HepG2 (cell line): ENCODE measurements at regions not wholly inside any gene's neighbourhood (a gene's known extent, or its start where the extent isn't known, plus 50 kb on each side); places are given as distances from the start of the nearest gene placed in this dataset.
A peak's percentile ranks its signal among the peaks of the same experiment; 100 is the strongest.

Experiments used
- ATAC-seq: fragments of 200-7000 bp; cut with Tn5 transposase; 3 replicates; pipeline ENCODE4 v1.9.1; 2020; ENCODE audit warnings: mild to moderate bottlenecking, moderate library complexity
- BruUV-seq: library from RNA; stranded (reverse); fragments of 400-500 nt; replicated peaks from 2 replicates; lab custom pipeline; 2021; lab: Mats Ljungman, UMichigan
- CTCF ChIA-PET: fragments of 300-600 bp; formaldehyde crosslinking; extraction: SDS; loops from one replicate; lab custom pipeline; 2021; ENCODE audit warnings: low total read pairs, inconsistent platforms, low intra/inter-chr PET ratio; lab: Yijun Ruan, JAX
- POLR2A ChIA-PET: fragments of 350-600 bp; sonication (Branson Sonifier 250); formaldehyde crosslinking; loops from one replicate; lab custom pipeline; 2020; ENCODE audit warnings: antibody characterized with exemption, inconsistent platforms; lab: Yijun Ruan, JAX
- DNase-seq: peaks from one replicate; pipeline ENCODE4 v3.0.0-alpha.2; 2015; ENCODE audit warnings: low spot score
- FAIRE-seq: peaks from 3 replicates; lab custom pipeline; 2011; peaks lifted over from hg19 to GRCh38; lab: Jason Lieb, UNC
- H2AFZ ChIP-seq: one replicate; pipeline ENCODE4 v1.6.1; 2011; ENCODE audit warnings: low read length, inconsistent platforms
- H3K27ac ChIP-seq: fragments of 300-600 bp; 3 replicates; pipeline ENCODE4 v1.8.0; 2011; ENCODE audit warnings: mixed run types, mild to moderate bottlenecking, mixed read lengths, low read length, inconsistent platforms; ENCODE audit not compliant: insufficient read depth; ENCODE audit errors: extremely low read length
- H3K27me3 ChIP-seq, 2 experiments: fragments of 200-600 bp in 1 of 2; 2 replicates in 1 of 2; 3 replicates in 1 of 2; pipeline versions ENCODE4 v1.6.0 to v1.8.0; 2011; ENCODE audit warnings: low read length in 2 of 2, mild to moderate bottlenecking in 2 of 2, moderate library complexity in 2 of 2, inconsistent platforms in 1 of 2; ENCODE audit not compliant: insufficient read depth in 2 of 2, control insufficient read depth in 1 of 2
- H3K36me3 ChIP-seq, 2 experiments: fragments of 200-600 bp in 1 of 2; replicated peaks in 1 of 2; 2 replicates in 1 of 2; 3 replicates in 1 of 2; pipeline versions ENCODE4 v1.5.1 to v1.8.0; 2011; ENCODE audit warnings: low read length in 2 of 2, inconsistent platforms in 1 of 2; ENCODE audit not compliant: insufficient read depth in 2 of 2, control insufficient read depth in 1 of 2
- H3K4me1 ChIP-seq: 2 replicates; pipeline ENCODE4 v1.5.1; 2012; ENCODE audit warnings: low read length, inconsistent platforms; ENCODE audit not compliant: insufficient read depth
- H3K4me2 ChIP-seq: 2 replicates; pipeline ENCODE4 v1.6.0; 2011; ENCODE audit warnings: low read depth, low read length, inconsistent platforms
- H3K4me3 ChIP-seq, 3 experiments: fragments of 200-600 bp in 1 of 3; sonication (generic), shearing (Covaris generic) in 1 of 3; replicated peaks in 1 of 3; 2 replicates each; pipeline ENCODE4 v1.5.1; 2011 to 2016; ENCODE audit warnings: low read length in 3 of 3, inconsistent platforms in 2 of 3, low read depth in 2 of 3, mild to moderate bottlenecking in 2 of 3, control low read depth in 1 of 3, mixed read lengths in 1 of 3; ENCODE audit not compliant: insufficient read depth in 1 of 3
- H3K79me2 ChIP-seq: one replicate; pipeline ENCODE4 v1.6.1; 2011; ENCODE audit warnings: low read length, inconsistent platforms; ENCODE audit not compliant: insufficient read depth
- H3K9ac ChIP-seq: 2 replicates; pipeline ENCODE4 v1.6.0; 2011; ENCODE audit warnings: mild to moderate bottlenecking, low read depth, low read length, inconsistent platforms; ENCODE audit not compliant: insufficient read depth
- H3K9me3 ChIP-seq: 2 replicates; pipeline ENCODE4 v1.5.1; 2012; ENCODE audit warnings: mild to moderate bottlenecking, low read length
- H4K20me1 ChIP-seq: 2 replicates; pipeline ENCODE4 v1.6.0; 2011; ENCODE audit warnings: inconsistent platforms, mild to moderate bottlenecking, low read length, moderate library complexity; ENCODE audit not compliant: insufficient read depth
- HMG20A ChIP-seq: IDR thresholded peaks from 2 replicates; pipeline ENCODE4 v1.6.1; 2016; ENCODE audit warnings: borderline replicate concordance
- IRF2 ChIP-seq: IDR thresholded peaks from 2 replicates; pipeline ENCODE4 v1.6.1; 2018; ENCODE audit warnings: missing genetic modification reagents, missing compliant biosample characterization
- RCOR2 ChIP-seq: IDR thresholded peaks from 2 replicates; pipeline ENCODE4 v1.6.1; 2016; ENCODE audit warnings: missing biosample characterization, missing genetic modification reagents
- REST ChIP-seq, 2 experiments: IDR thresholded peaks; 2 replicates each; pipeline ENCODE4 v1.6.1; 2011 to 2012; ENCODE audit warnings: low read length in 2 of 2, borderline replicate concordance in 1 of 2, low read depth in 1 of 2, mild to moderate bottlenecking in 1 of 2, moderate library complexity in 1 of 2
- SIN3A ChIP-seq: IDR thresholded peaks from 2 replicates; pipeline ENCODE4 v1.6.1; 2011; ENCODE audit warnings: low read depth, mild to moderate bottlenecking, control low read depth, low read length, borderline replicate concordance
- ZBTB33 ChIP-seq: sonication (generic); formaldehyde crosslinking; IDR thresholded peaks from 2 replicates; pipeline ENCODE4 v1.4.0; 2020; ENCODE audit warnings: missing genetic modification reagents
- ZNF30 ChIP-seq: sonication (generic); formaldehyde crosslinking; IDR thresholded peaks from 2 replicates; pipeline ENCODE4 v1.5.0; 2020; ENCODE audit warnings: mild to moderate bottlenecking, missing genetic modification reagents
- ZNF430 ChIP-seq: sonication (generic); formaldehyde crosslinking; IDR thresholded peaks from 2 replicates; pipeline ENCODE4 v1.9.0; 2021; ENCODE audit warnings: mild to moderate bottlenecking, missing genetic modification reagents
- WGBS: methylation state at CpG from one replicate; pipeline ENCODE4 v1.1.6; 2017; ENCODE audit warnings: low lambda C conversion rate; 5-methylcytosine and 5-hydroxymethylcytosine counted together
- in situ Hi-C: cut with HindIII; loops from 2 replicates; pipeline ENCODE4 v1.10.0; 2017; ENCODE audit warnings: low pct_unique_long_range_greater_than_20kb; ENCODE audit not compliant: extremely low pct_ligation_motif_present
- intact Hi-C: fragments of 100-400 bp; cut with micrococcal nuclease; formaldehyde crosslinking; loops from one replicate; pipeline ENCODE4 v1.10.0; 2022; ENCODE audit not compliant: unreplicated experiment
- TF ChIP-seq, protein P1 (sequence below): sonication (generic); formaldehyde crosslinking; IDR thresholded peaks from 2 replicates; pipeline ENCODE4 v1.9.0; 2021; ENCODE audit warnings: mild to moderate bottlenecking, missing genetic modification reagents

GRCh38 chr6:54614499-54615195, 231.9 kb upstream of the FAM83B start (continued):
- no peak for TF ChIP-seq REST (IDR thresholded peaks at IDR 0.05; ENCODE audit: borderline replicate concordance in 1 of 2, low read depth in 1 of 2, low read length in 2 of 2)
- no peak for TF ChIP-seq SIN3A
- no peak for TF ChIP-seq ZNF430 (CRISPR knock-in tag)
- no peak for TF ChIP-seq RCOR2 (CRISPR knock-in tag)

DNA sequence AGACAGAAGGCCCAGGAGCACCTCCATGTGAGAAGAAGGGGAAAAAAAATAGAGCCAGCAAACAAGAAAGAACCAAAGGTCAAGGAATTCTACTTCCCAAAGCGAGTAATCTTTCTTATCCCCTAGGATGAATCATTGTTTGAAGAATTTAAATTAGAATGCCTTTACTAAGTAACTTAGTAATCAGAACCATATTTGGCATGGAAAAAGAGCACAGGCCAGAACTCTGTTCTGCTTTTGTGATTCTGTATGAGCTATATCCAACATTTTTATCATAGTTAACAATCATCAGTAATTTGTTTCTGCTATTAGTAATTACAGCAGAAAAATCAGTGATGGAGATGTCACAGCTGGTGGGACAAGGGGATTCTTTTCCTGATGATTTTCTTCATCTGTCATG, 228.8 kb upstream of the FAM83B start:
- Histone ChIP-seq H3K4me2 (no peak overlapping the region), H3K79me2 (no peaks in the 10 kb centered on the region), H3K27ac (no peak overlapping the region), H3K9me3 (no peaks in the 10 kb centered on the region), H3K9ac (no peak overlapping the region), H2AFZ (no peak overlapping the region), H3K36me3 (no peaks in the 10 kb centered on the region), H3K4me3 (no peak overlapping the region), H4K20me1 (no peaks in the 10 kb centered on the region), H3K4me1 (no peaks in the 10 kb centered on the region), H3K27me3 (no peaks in the 10 kb centered on the region)
- intact Hi-C loops (no loop called here), in situ Hi-C loops (no loop called here)
- CTCF ChIA-PET, result no interaction called here
- BruUV-seq, result no TSS peak
- 0% methylated on average over 1 of the region's 1 CpG for WGBS
- FAIRE-seq, result no peak
- ATAC-seq, result no peak
- DNase-seq, result peak; percentile 6
- POLR2A ChIA-PET, result no interaction called here
- TF ChIP-seq, protein P1, sequence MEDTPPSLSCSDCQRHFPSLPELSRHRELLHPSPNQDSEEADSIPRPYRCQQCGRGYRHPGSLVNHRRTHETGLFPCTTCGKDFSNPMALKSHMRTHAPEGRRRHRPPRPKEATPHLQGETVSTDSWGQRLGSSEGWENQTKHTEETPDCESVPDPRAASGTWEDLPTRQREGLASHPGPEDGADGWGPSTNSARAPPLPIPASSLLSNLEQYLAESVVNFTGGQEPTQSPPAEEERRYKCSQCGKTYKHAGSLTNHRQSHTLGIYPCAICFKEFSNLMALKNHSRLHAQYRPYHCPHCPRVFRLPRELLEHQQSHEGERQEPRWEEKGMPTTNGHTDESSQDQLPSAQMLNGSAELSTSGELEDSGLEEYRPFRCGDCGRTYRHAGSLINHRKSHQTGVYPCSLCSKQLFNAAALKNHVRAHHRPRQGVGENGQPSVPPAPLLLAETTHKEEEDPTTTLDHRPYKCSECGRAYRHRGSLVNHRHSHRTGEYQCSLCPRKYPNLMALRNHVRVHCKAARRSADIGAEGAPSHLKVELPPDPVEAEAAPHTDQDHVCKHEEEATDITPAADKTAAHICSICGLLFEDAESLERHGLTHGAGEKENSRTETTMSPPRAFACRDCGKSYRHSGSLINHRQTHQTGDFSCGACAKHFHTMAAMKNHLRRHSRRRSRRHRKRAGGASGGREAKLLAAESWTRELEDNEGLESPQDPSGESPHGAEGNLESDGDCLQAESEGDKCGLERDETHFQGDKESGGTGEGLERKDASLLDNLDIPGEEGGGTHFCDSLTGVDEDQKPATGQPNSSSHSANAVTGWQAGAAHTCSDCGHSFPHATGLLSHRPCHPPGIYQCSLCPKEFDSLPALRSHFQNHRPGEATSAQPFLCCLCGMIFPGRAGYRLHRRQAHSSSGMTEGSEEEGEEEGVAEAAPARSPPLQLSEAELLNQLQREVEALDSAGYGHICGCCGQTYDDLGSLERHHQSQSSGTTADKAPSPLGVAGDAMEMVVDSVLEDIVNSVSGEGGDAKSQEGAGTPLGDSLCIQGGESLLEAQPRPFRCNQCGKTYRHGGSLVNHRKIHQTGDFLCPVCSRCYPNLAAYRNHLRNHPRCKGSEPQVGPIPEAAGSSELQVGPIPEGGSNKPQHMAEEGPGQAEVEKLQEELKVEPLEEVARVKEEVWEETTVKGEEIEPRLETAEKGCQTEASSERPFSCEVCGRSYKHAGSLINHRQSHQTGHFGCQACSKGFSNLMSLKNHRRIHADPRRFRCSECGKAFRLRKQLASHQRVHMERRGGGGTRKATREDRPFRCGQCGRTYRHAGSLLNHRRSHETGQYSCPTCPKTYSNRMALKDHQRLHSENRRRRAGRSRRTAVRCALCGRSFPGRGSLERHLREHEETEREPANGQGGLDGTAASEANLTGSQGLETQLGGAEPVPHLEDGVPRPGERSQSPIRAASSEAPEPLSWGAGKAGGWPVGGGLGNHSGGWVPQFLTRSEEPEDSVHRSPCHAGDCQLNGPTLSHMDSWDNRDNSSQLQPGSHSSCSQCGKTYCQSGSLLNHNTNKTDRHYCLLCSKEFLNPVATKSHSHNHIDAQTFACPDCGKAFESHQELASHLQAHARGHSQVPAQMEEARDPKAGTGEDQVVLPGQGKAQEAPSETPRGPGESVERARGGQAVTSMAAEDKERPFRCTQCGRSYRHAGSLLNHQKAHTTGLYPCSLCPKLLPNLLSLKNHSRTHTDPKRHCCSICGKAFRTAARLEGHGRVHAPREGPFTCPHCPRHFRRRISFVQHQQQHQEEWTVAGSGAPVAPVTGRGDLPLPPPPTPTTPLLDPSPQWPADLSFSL (CRISPR knock-in tag), result no peak
- TF ChIP-seq ZNF30 (CRISPR knock-in tag), result no peak
- no peak for TF ChIP-seq IRF2 (CRISPR knock-in tag)
- TF ChIP-seq HMG20A (CRISPR knock-in tag), result no peak
- no peak for TF ChIP-seq ZBTB33 (CRISPR knock-in tag)
